Activated T-cell treated with anti-CD3 and anti-CD28 coated beads for 48 hours (primary cell): ENCODE measurements at regions not wholly inside any gene's neighbourhood (a gene's known extent, or its start where the extent isn't known, plus 50 kb on each side); places are given as distances from the start of the nearest gene placed in this dataset.

ENCODE experiments used
- DNase-seq: peaks from one replicate; pipeline ENCODE4 v3.0.0-alpha.2; 2020; ENCODE audit warnings: low read depth

DNA sequence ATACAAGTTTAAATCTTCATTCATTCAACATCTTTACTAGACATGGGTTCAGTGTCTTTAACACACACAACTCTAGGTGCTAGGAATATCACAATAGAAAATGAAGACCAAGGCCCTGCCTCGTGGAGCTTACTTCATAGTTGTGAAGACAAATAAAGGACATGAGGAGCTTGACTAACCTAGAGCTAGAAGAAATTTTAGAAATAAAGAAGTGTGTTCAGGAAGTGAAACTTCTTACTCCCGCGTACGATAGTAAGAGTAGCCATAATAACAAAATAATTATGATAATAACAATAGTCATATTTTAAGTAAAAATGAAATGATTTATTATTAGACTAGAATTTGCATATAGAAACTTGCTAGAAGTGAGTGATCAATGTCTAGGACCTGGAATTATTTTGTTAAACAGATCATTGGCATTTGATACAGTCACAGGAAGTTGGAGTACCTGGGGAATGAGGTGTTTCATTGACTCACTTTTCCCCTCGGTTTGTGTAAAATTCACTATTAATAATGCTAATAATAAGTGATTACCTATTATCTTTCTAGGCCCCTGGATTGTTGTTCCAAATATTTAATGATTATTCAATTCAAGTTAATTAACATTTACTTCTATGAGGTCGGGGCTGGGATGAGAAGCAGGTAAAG lies 331.3 kb downstream of the NSG2 start:
- no peak for DNase-seq

DNA sequence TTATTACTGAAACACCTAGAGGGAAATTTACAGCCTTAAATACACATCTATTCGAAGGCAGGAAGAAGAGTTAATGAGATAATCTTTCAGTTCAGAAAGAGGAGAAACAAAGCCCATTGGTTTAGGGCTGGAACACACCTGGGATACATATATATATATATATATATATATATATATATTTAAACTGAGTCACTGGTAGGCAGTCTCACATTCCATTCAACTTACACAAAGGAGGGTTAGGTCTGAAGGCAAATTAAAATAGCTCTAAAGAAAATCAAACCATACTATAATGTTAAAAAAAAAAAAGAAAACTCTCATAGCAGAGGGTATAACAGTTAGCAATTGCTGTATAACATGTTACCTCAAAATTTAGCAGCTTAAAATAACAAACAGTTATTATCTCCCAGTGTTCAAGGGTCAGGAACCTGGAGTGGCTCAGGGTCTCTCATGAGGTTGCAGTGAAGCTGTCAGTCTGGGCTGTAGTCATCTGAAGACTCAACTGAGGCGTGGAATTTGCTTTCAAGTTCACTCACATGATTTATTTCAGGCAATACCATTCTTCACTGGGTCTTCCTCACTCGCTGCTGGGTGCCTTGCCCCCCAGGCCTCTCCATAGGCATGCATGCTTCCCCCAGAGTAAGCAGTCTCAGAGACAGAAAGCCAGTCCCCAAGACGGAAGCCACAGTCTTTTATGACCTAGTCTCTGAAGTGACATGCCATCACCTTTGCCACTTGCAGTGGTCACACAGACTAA lies 332.8 kb downstream of the NSG2 start:
- DNase-seq, result no peak

DNA sequence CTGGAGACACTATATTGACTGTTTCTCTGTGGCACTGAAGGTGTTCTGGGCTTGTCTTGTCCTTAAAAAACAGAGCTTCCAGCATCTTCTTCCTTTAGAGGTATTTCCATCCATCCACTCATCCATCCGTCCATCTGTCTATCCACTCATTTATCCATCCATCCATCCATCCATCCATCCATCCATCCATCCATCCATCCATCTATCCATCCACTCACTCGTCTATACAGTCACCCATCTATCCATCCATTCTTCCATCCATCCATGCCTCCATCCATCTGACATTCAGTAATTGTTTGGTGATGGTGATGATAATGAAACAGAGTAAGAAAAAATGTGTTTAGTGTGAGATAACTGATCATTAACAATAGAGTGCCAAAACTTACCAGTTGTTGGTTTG lies 334.8 kb downstream of the NSG2 start:
- no peak for DNase-seq

DNA sequence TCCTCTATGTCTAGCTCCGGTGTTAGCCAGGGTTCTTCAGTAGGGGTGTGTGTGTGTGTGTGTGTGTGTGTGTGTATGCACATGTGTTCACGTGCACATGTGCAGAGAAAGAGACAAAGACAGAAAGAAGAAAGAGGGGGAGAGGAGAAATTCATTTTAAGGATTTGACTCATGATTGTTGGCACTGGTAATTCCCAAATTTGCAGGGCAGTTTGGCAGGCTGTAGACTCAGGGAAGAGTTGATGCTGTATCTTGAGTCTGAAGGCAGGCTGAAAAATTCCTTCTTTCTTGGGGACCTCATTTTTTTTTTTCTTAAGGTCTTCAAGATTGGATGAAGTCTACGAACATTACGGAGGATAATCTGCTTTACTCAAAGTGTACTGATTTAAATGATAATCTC lies 335.7 kb downstream of the NSG2 start:
- no peak for DNase-seq

DNA sequence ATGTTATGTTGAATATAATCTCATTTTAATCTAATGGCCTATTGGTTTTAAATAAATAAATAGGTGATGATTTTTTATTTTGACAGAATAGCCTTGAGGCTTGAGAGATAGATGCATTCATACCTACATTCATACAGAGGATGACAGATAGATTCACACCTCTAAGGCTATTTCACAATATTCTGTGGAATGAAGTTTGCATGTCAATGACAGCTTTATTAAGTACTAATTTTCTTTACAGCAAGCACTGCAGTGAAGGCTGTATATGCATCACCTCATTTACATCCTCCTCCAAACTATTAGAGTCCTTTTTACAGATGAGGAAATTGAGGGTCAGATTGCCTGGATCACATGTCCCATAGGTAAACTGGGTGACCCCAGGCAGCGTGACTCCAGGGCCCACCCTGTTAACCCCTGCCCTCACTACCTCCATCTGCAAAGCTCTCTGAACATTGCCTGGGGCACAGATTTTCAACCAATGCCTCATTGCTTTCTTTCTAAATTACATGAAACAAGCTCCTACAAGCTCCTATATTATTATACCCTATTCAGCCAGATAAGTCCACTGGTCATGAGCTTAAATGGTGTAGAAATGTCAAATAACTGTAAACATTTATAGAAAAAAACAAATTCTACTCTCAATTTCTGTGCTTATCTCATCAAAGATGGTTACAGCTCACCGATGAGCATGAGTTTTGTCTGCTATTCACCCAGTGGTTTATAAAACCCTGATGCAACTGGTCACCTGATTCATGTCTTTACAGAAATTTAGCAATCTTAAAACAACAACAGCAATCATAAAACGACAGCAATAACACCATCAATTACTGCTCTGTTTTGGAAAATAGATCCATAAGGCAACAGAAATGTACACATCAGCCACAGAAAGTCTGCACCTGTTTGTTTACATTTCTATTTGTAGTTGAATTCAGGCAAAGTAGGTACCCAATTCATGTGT lies 338.0 kb downstream of the NSG2 start:
- no peak for DNase-seq

DNA sequence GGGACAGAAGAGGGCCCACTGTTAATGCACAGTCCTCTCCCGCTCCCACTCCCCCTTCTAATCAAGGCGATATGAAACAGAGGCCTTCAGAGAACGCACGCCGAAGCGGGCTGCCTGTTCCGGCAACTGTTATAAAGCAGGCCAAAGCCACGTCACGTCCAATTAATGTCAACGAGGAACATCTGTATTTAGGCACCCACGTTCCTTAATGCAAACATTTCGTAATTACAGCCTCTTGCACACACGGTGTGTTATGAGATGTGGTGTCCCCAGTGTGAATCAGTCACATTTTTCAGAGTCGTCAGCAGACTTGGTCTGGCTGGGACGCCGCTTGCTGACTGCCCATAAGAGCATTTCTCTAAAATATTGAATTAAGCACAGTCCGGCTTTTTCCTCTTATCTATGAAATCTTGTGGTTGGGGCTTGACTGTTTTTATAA lies 339.0 kb downstream of the NSG2 start:
- DNase-seq, result no peak

DNA sequence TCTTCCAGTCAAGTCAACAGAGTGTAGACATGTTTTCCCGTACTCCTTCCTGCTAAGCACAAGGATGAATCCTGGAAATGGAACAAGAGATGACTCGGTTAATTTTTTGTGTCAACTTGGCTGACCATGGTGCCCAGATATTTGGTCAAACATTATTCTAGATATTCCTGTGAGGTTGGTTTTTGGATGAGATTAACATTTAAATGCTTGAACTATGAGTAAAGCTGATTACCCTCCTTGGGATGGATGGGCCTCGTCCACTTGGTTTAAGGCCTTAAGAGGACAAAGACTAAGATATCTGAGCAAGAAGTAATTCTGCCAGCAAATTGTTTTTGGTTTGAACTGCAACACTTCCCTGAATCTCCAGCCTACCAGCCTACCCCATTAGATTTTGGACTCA lies 338.1 kb upstream of the MSX2 start:
- no peak for DNase-seq

DNA sequence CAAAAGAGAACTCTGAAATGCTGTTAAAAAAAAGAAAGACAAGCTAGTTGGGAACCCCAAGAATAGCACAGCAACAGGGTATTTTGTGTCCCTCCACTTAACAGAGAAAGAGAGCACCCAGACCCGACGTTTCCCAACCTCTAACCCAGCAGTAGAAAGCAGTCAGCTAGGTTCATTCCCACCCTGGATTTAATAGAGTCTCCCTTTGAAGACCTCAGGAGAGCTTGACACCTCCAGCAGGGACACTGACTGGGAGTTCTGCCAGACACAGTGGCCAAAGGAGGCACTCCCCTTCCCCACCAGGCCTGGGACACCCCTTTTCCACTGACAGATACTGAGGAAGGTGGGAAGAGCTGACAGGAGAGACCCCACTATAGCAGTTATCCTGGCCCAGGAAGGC lies 337.5 kb upstream of the MSX2 start:
- no peak for DNase-seq

DNA sequence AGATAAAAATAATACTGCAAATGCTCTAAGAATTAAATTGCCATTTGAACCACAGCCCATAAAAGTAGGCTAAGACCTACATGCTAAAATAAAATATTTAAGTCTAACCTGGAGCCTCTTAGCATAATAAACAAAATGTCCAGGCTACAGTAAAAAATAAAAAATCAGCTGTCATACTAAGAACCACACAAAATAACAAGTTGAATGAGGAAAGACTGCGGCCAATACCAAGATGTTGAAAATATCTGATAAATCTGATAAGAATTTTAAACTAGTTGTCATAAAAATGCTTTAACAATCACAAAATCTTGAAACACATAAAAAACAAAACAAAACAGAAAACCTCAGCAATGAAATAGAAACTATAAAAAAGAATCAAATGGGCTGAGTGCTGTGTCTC lies 336.9 kb upstream of the MSX2 start:
- DNase-seq, result no peak

DNA sequence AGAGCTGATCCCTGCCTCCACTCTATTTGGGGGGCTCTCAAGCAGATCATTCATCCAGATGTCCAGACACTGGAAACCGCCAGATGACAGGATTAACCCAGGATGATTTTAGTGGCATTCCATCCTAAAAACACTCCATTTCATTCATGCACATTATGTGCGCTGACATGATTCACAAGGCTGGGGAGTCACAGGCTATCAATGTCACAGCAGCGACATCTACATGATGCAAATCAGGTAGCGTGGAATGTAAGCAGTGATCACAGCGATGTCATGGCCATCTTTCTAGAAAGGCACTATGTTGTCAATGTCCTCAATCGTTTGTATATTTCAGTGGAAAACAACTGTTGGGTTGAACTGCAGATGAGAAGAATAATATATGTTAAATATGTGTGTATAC lies 331.5 kb upstream of the MSX2 start:
- DNase-seq, result no peak

DNA sequence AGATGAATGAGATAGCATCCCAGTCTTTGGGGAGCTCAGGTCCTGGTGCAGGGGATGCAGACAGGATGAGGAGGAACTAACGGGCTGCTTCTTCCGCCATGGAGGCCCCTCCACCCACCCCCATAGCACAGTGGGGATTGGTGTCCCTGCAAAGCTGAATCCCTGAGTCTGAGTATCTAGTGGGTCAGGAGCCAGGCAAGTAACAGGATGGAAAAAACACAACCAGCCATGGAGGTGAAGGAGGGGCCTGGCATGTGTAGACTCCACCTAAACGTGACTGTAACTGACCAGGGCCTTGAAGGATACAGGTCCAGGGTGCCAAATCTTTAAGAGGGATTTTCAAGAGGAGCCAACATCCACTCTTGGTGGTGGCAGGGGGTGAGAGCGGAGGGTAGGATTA lies 327.8 kb upstream of the MSX2 start:
- no peak for DNase-seq

DNA sequence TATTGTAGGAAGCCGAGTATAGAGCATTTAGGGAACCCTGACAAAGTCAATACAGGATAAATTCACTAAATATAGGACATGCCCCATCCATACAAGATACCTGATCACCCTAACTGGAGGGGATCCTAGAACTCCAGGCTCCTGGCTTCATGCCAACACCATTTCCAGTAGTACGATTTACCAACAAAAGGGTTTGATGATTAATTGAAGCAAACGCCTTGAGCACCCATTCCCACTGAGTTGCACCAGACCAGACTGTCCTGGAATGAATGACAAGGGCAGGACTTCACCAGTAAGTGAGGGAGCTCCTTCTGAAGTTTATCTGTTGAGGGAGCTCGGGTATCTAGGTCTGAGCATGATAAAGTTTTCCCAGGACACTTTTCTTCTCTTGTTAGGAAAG lies 327.2 kb upstream of the MSX2 start:
- DNase-seq, result no peak

DNA sequence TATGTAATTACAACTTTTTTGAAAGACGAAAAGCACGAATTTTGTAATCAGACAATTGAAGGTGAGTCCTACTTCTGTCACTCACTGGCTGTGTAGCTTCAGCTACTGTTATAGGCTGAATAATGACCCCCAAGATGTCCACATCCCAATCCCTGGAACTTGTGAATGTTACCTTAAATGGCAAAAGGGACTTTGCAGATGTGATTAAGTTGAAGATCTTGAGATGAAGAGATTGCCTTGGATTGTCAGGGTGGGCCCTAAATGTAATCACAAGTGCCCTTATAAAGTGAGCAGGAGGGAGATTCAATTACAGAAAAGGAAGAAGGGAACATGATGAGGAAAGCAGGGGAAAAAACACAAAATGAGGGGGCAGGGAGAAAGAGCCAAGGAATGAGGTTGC lies 326.2 kb upstream of the MSX2 start:
- DNase-seq, result no peak

DNA sequence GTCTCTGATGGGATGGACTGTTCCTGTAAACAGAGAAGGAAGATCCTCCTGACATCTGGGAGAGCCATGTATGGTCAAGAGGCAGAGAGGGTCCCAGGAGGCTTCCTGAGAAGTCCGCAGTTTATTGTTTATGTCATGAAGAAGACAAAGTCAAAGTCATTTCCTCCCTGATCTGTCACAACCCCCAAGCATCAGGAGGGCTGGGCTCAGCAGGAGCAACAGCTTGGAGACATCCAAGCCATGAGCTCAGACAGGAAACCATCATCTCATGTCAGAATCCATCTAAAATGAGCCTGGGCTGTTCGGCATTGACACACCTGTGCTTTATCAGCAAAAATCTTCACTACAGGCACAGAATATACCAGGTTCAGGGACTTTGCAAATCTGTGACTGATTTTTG lies 325.0 kb upstream of the MSX2 start:
- DNase-seq, result no peak

DNA sequence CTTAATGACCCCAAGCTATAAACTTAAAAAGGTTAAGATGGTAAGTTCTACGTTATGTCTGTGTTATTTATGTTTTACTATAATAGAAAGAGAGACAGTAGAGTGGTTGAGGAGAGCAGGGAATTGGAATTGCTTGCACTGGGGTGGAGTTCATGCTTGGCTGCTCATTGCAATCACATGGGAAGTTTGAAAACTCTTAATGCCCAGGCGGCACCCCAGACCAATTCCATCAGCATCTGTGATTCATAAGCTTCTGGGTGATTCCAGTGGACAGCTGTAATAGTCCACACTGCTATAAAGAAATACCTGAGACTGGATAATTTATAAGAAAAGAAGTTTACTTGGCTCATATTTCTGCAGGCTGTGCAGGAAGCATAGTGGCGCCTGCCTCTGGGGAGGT lies 323.9 kb upstream of the MSX2 start:
- DNase-seq, result no peak

DNA sequence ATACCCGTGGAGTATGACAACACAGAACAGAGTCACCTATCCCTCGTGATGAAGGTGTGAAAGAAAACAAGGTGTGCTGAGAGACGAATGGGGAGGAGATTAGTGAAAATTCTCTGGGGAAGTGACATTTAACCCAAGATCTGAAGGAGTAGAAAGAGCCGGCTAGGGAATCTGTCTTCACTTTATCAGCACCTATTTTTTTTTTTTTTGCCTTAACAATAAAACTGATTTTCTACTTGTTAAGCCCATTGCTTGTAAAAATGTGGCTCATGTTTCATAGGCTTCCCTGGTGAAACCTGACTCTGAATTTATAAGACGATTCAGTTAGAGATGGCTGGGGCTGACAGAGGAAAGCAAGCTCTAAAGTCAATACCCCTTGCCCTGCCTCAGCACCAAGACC lies 322.6 kb upstream of the MSX2 start:
- no peak for DNase-seq

DNA sequence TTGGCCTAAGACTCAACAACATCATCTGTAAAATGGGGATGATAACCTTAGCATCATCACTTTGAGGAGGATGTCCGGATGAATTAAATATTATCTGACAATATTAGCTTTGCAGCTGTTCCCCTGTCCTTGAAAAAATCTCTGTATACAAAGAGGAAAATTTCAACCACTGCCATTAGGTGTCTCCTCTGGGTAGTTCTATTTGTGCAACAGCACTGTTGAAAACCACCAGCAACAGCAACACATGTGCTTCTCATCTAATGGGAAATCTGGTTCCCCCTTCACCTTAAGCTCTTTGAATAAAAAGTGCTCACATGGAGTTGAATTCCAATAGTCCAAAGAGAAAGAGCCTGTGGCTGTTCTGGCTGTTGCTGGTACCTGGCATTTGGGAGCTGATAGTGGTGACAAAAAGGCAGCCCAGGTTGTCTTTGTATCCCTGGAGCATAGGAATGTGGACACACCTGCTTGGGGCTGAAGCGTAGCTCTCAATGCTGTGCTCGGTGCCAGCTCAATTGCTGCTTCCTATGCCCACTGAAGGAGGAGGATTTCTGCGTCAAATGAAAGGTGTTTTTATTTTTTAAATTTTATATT lies 322.1 kb upstream of the MSX2 start:
- DNase-seq, result no peak

DNA sequence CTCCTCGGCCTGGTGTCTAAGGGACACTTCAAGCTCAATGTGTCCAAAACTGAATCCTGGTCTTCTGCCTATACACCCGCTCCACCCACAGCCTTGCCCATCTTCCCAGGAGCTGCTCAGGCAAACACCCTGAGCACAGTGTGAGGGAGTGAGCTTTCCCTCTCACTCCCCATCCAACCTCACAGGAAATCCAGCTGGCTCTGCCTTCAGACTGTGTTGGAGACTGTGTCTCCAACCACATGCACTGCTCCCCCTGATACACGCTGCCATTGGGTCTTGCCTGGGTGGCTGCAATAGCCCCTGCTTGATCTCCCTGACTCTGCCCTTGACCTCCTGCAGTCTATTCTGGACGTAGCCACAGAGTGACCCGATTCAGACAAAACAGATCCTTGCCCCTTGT lies 319.5 kb upstream of the MSX2 start:
- DNase-seq, result no peak

DNA sequence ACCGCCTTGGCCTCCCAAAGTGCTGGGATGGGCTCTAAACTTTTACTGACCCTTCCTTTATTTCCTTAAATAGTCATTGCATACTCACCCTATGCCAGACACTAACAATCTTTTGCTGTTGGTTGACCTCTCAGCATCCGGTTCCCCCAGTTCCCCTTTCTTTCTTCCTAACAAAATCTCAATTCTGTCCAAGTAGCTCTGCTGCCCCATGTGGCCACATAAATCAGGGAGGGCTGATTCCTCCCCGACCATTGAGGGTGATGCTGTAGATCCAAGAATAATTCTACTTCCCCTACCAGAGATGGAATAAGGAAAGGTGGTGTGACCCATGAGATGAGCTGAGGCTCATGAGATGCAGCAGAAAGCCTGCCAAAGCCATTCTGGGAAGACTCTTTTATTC lies 315.3 kb upstream of the MSX2 start:
- no peak for DNase-seq

DNA sequence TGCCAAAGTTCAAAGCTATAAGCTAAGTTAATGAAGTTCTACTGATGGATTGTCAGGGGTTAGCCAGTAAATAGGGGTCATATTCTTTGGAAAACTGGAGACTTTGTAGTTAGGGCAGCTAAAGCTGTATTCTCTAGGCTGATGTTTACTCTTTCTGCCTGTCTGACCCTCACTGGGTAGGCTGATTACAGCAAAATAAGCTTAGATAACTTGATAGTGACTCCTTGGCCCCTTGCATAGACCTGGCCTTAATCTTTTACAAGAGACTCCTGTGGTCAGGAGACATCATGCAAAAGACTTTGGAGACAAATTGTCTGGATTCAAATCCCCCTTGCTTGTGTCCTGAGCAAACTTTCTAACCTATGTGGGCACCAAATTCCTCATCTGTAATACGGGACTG lies 314.4 kb upstream of the MSX2 start:
- DNase-seq, result no peak

DNA sequence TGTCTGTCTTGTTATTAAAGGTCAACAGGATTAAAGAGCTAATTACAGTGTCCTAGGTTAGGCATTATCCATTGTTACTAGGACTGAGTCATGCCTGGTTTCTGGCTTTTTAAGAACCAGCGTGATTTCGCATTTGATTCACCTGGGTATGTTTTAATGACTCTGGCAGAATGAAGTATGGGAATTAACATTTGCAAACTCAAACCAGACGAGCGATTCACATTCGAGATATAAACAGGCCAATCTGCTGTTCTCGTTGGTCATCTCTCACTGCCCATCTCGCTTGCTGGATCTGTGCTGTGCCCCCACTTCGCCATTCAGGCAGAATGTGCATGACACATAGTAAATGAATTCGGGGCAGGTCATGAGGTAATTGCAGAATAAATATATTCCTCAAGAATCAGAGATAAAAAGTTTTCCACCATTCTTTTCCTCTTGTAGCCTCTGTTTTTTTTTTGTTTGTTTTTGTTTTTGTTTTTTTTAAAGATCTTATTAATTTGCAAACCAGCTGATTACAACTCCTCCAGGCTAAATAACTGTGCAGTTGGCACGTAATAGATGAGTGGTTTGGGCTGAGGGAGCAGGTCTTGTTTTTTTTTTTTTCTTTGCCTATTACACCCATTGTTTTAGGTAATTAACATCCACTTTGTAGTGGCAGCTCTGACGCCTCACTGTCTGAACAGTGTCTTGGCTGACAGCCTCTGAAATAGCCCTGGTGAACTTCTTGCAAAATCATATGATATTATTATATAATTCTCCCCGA lies 313.5 kb upstream of the MSX2 start:
- no peak for DNase-seq

DNA sequence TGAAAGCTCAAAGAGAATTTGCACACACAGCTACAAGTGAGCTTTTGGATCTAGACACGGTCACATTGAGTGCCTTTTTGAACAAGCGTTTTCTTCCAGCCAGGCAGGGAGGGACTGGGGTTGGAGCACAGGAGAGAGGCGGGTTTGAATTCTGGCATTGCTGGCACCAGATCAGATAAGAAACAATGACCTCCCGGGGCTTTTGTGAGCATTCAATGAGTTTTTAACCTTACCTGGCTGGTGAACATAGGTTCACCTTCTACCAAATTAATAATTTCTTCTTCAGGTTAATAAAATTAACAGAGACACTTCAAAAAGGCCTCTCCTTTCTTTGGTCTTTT lies 312.9 kb upstream of the MSX2 start:
- DNase-seq, result no peak
